ENCODE measurements at regions not wholly inside any gene's neighbourhood (a gene's known extent, or its start where the extent isn't known, plus 50 kb on each side); places are given as distances from the start of the nearest gene placed in this dataset.

- H3K27ac ChIP-seq = no peak overlapping the region
- no peak for TF ChIP-seq CTCF (conservative IDR thresholded peaks at IDR 0.05)
Observed at GRCh38 chr12:86796550-86796949, 540.4 kb upstream of the MGAT4C start.

- no peak for TF ChIP-seq CTCF (conservative IDR thresholded peaks at IDR 0.05)
- no peak overlapping the region for H3K27ac ChIP-seq
Observed at GRCh38 chr12:86788661-86789060, 532.5 kb upstream of the MGAT4C start.

- H3K27ac ChIP-seq = no peak overlapping the region
- no peak for TF ChIP-seq CTCF (conservative IDR thresholded peaks at IDR 0.05)
Observed at GRCh38 chr12:86787419-86787818, 531.2 kb upstream of the MGAT4C start.

- H3K27ac ChIP-seq = no peak overlapping the region
Observed at GRCh38 chr12:86777325-86777724, 521.1 kb upstream of the MGAT4C start.

GRCh38 chr12:86774841-86775388 is 518.7 kb upstream of the MGAT4C start:
- no peak overlapping the region for H3K27ac ChIP-seq
- no peak for TF ChIP-seq CTCF (conservative IDR thresholded peaks at IDR 0.05)

More at GRCh38 chr12:86777325-86777724, 521.1 kb upstream of the MGAT4C start:
- no peak for TF ChIP-seq CTCF (conservative IDR thresholded peaks at IDR 0.05)

GRCh38 chr12:86772696-86773095 is 516.5 kb upstream of the MGAT4C start:
- H3K27ac ChIP-seq = no peak overlapping the region
- no peak for TF ChIP-seq CTCF (conservative IDR thresholded peaks at IDR 0.05)

GRCh38 chr12:86770871-86771270 is 514.7 kb upstream of the MGAT4C start:
- H3K27ac ChIP-seq = no peak overlapping the region

More at GRCh38 chr12:86770871-86771270, 514.7 kb upstream of the MGAT4C start:
- TF ChIP-seq CTCF (conservative IDR thresholded peaks at IDR 0.05) = no peak
